ENCODE measurements at regions not wholly inside any gene's neighbourhood (a gene's known extent, or its start where the extent isn't known, plus 50 kb on each side); places are given as distances from the start of the nearest gene placed in this dataset.

GRCh38 chr1:191222206-191222605 is 744.5 kb upstream of the BRINP3 start:
- H3K36me3 ChIP-seq (ENCODE audit: low read depth): no peaks in the 10 kb centered on the region
- no peak for DNase-seq
- peaks cover 5% of the 10 kb centered on the region for H3K9me3 ChIP-seq
- H3K4me1 ChIP-seq (ENCODE audit: low read depth): no peaks in the 10 kb centered on the region
- ATAC-seq: no peak
- no peak for TF ChIP-seq CTCF (IDR thresholded peaks at IDR 0.05)
- intact Hi-C loops (cut with DNase I, micrococcal nuclease): no loop called here
- no peak overlapping the region for H3K4me3 ChIP-seq

GRCh38 chr1:191240925-191241324 is 763.3 kb upstream of the BRINP3 start:
- TF ChIP-seq CTCF (IDR thresholded peaks at IDR 0.05): no peak
- DNase-seq (no peak), ATAC-seq (no peak)
- H3K4me1 ChIP-seq (ENCODE audit: low read depth): no peaks in the 10 kb centered on the region
- H3K36me3 ChIP-seq (ENCODE audit: low read depth): no peaks in the 10 kb centered on the region
- H3K4me3 ChIP-seq: no peak overlapping the region
- H3K9me3 ChIP-seq: no peaks in the 10 kb centered on the region
- intact Hi-C loops (cut with DNase I, micrococcal nuclease): no loop called here

- intact Hi-C loops (cut with DNase I, micrococcal nuclease): no loop called here
- H3K4me3 ChIP-seq: no peak overlapping the region
- ATAC-seq: no peak
- TF ChIP-seq CTCF (IDR thresholded peaks at IDR 0.05): no peak
- H3K36me3 ChIP-seq (ENCODE audit: low read depth): no peaks in the 10 kb centered on the region
- H3K4me1 ChIP-seq (ENCODE audit: low read depth): no peaks in the 10 kb centered on the region
- H3K9me3 ChIP-seq: no peaks in the 10 kb centered on the region
- no peak for DNase-seq
These were observed 777.8 kb upstream of the BRINP3 start for GRCh38 chr1:191255354-191256054.

DNA sequence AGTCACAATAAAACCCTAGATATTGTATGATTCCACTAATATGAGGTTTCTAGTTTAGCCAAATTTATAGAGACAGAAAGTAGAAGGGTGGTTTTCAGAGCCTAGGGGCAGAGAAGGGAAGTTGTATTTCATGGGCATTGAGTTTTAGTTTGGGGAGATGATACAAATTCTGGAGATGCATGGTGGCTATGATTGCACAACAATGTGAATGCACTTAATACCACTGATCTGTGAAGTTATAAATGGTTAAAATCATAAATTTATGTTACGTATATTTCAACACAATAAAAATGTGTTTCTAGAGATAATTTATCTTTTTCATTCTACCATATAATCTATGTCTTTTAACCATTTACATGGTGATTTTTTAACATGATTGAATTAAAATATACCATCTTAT is 779.3 kb upstream of the BRINP3 start:
- H3K4me1 ChIP-seq (ENCODE audit: low read depth): no peaks in the 10 kb centered on the region
- ATAC-seq: no peak
- DNase-seq: no peak
- TF ChIP-seq CTCF (IDR thresholded peaks at IDR 0.05): no peak
- intact Hi-C loops (cut with DNase I, micrococcal nuclease): no loop called here
- H3K36me3 ChIP-seq (ENCODE audit: low read depth): no peaks in the 10 kb centered on the region
- no peak overlapping the region for H3K4me3 ChIP-seq
- H3K9me3 ChIP-seq: no peaks in the 10 kb centered on the region

DNA sequence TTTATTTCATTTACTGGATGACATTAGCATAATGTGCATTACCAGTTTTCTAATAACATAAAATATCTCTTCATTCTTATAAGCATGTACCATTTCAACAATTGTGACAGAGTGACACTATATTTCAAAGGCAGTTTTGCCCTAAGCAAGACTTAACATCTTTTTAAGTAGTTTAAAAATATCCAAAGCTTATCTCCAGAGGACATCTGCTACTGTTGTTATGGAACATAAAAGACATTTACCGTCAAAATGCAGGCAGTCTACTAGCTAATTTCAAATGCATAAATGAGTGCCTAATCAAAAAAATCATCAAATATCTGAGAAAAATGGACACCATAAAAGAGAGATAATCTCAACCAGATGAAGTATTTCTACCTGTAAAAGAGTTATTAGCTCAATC is 782.4 kb upstream of the BRINP3 start:
- intact Hi-C loops (cut with DNase I, micrococcal nuclease): no loop called here
- TF ChIP-seq CTCF (IDR thresholded peaks at IDR 0.05): no peak
- Histone ChIP-seq H3K36me3 (ENCODE audit: low read depth) (no peaks in the 10 kb centered on the region), H3K4me1 (ENCODE audit: low read depth) (no peaks in the 10 kb centered on the region), H3K9me3 (no peaks in the 10 kb centered on the region), H3K4me3 (no peak overlapping the region)
- ATAC-seq (no peak), DNase-seq (no peak)

GRCh38 chr1:191261111-191261510 is 783.4 kb upstream of the BRINP3 start:
- DNase-seq: no peak
- no peak overlapping the region for H3K4me3 ChIP-seq
- H3K36me3 ChIP-seq (ENCODE audit: low read depth): no peaks in the 10 kb centered on the region
- H3K9me3 ChIP-seq: no peaks in the 10 kb centered on the region
- no peak for ATAC-seq
- intact Hi-C loops (cut with DNase I, micrococcal nuclease): no loop called here
- no peak for TF ChIP-seq CTCF (IDR thresholded peaks at IDR 0.05)
- no peaks in the 10 kb centered on the region for H3K4me1 ChIP-seq (ENCODE audit: low read depth)
